Endometrium (tissue), 2 donors: ENCODE measurements at regions not wholly inside any gene's neighbourhood (a gene's known extent, or its start where the extent isn't known, plus 50 kb on each side); places are given as distances from the start of the nearest gene placed in this dataset.

Source experiments
- FAIRE-seq: peaks from 2 replicates; lab custom pipeline; 2012; peaks lifted over from hg19 to GRCh38; lab: Jason Lieb, UNC
- donor health status: control.
- donor health status: control.

DNA sequence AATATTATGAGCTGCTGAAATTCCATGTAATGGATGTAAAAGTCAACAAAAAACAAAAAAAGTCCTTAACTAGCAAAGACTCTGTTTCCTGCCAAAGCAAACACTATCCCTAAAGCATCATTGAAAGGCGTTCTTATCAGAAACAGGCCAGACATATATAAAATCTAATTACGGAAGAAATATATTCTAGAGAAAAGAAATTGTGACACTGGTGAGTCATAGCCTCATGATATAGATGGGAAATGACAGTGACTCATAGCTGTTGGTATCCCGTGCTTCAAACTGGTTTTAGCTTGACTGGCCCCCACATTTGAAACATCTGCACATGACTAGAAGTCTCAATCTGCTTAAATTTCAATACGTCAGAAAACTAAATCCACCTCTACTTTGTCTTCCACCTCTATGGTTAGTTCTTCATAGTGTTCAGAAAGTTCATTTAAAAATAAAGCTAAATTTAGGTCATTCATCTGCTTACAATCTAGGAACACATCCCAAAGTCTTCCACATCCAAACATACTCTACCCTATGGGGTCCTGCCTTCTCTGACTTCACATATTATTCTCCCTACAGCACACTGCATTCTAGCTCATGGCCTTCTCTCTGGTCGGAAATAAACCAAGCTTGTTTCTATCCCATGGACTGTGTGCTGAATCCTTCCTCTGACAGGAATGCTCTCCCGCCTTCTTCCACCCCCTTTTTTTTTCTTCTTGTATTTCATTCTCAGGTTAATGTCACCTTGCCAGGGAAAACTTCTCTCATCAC lies 456.3 kb upstream of the ARRDC4 start:
- FAIRE-seq, result no peak

DNA sequence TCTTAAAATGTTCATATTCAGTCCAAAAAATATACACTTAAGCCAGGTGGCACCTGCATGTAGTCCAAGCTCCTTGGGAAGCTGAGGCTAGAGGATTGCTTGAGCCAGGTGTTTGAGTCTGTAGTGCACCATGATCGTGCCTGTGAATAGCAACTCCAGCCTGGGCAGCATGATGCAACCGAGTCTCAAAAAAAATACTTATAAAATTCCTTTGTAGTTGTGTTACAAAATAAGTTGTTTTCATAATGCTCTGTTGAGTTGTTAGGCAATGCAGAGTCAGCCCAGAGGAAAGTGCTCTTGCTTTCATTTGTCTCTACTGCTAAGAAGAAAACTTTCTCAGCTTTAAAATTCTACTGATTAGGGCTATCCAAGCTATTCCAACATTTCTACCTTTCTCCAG lies 442.8 kb upstream of the ARRDC4 start:
- FAIRE-seq, result no peak

DNA sequence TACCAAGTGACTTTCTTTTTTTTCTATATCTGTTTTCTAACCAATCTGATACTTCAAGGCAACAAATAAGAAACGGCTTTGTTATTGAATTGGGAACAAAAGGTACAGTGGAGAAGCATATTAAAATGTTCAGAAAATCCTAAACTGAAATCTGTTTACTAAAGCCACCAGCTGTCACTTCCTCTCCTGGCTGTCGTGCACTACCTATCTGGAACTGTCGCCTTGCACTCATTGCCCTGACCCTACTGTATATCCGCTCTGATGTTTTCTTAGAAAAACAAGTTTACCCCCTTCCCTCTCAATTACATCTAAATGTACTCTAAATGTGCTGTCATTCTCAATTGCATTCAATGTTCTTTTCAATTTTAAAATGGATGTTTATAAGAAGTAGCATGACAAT lies 439.8 kb upstream of the ARRDC4 start:
- no peak for FAIRE-seq

DNA sequence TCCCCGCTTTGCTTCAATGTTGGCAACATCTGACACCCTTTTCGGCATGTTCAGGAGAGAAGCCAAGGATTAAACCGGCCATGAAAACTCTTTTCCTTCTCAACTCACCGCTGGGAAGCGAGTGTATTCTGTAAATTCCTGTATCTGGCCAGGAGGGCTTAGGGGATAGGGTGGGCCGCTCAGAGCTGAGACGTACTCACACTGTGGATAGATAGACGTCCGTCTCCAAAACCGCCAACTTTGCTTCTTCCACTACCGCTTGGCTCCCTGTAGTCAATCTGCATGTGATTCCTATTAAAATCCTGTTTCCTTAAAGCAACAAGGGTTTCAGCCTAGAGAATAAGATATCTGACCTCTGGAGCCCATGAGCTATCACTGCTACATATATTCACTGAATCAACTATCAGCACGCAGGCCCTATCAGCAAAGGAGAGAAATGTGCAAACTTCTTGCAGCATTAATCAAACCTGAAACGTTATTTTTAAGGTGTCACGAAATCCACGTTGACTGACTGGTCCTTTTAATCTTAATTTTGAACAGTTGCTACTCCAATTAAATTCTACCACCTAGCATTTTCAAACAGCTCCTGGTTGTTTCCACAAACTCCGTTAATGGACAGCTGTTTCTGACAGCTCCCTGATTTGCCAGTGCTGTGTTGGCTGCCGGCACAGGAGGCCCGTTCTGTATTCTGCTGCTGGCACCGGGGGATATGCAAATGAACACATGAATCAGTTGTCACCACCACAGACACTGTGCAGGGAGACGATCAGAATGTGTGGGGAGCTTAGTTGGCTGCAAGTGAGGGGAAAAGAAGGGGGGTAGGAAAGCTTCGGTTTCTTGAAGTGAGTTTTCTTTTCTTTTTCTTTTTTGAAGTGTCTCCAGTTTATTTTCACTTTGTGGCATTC lies 438.9 kb upstream of the ARRDC4 start:
- FAIRE-seq, result no peak

DNA sequence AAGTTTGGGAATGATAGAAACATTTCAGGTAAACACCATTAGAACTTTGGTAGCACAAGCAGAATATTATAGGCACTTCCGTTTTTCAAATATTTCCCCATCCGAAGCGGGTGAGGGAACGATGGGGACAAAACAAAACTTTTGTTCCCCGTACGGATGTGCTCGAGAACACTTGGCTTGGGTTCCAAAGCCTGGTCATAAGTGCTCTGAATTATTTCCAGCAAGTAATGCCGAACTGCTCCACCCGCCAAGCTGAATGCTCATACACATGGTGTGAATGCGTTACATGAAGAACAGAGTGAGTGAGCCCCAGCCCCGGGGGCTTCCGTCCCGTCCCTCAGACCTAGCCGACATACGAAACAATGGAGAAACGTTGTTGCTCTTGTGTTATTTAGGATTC lies 438.2 kb upstream of the ARRDC4 start:
- no peak for FAIRE-seq

DNA sequence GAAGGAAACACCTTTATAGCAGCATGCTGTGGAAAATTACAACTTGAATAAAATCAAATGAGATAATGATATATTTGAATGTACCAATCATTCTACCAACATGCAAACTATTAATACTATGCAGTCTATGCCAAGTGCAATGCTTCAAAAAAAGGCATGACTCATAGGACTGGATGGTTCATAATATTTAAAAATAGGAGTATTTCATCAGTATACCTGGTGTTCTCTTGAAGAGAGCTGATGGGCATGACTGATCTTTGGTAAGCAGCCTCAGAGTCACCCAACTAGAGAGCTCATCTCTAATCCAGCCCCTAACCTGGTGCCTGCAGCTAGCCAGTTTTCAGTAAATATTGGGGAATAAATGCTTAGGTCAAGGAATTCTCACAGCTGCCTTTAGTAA lies 434.7 kb upstream of the ARRDC4 start:
- FAIRE-seq, result no peak

DNA sequence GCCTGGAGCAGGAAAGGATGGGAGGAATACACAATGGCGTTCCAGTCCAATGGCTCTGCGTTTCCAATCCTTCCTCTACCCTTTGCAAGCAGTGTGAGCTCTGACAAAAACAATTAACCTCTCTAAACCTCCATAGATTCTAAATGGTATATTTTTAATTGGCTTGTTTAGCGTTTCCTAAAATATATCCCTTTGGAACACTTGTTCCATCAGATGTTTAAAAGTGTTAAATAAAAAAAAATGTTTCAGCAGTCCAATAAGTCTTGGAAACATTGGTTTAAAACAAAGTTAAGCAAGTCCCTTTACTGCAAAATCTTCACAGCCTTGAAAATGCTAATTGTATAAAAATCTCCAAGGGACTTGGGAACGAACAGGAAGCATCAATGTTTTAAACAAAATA lies 432.3 kb upstream of the ARRDC4 start:
- FAIRE-seq, result no peak

DNA sequence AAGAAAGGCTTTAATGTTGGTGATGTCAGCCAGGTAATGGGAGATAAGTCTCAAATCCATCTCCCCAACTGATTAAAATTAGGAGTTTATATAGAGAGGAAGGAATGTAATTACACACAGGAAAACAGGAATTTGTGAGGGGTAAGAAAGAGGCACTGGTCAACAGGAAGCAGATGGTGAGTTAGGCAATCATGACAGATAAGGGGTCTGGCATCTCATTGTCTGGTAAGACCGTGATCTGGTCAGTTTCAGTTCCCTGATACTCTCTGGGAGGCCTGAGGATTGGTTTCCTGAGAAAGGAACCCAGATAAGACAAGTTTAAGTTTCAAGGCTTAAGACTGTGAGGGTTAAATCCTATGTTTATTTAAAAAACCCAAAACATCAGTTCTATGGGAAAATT lies 414.7 kb upstream of the ARRDC4 start:
- no peak for FAIRE-seq

DNA sequence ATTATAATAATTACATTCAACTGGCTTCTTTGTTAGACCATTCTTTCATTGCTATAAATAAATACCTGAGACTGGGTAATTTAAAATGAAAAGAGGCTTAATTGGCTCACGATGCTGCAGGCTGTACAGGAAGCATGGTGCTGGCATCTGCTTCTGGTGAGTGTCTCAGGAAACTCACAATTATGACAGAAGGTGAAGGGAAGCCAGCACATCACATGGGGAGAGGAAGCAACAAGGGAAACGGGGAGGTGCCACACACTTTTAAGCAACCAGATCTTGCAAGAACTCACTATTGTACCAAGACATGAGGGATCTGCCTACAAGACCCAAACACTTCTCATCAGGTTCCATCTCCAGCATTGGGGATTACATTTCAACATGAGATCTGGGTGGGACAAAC lies 413.1 kb upstream of the ARRDC4 start:
- no peak for FAIRE-seq

DNA sequence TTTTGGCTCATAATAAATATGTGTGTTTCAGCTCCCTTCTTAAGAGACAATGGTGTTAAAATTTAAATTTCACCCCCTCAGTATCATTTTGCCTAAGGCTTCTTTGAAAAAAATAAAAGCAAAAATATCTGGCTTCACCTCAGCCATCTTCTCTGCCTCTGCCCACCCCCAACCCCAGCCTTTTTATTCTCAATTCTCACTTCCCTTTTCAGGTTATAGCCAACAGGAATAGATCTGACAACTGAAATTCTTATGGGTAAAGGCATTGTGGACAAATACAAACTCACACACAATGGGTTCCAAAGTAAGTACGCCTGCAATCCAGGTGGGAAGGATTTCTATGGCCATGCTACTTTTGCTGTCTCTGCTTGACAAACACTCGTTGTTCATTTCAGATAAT lies 399.0 kb upstream of the ARRDC4 start:
- no peak for FAIRE-seq

DNA sequence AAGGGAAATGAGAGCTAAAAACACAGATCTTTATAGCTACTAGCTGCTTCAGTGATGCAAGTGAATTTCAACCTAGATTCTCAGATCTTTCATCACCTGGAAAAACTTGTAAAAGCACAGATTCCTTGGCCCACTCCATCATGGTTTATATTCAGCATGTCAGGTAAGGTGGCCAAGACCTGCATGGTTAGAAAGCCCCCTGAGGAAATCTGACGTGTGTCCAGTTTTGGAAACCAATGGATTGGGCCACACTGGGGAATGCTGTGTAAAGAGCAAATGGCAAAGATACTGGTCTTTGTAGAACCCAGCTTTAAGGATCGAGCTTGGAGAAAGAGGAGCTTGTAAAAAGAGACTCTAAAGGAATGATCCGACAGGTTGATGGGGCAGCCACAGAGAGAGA lies 397.0 kb upstream of the ARRDC4 start:
- no peak for FAIRE-seq

DNA sequence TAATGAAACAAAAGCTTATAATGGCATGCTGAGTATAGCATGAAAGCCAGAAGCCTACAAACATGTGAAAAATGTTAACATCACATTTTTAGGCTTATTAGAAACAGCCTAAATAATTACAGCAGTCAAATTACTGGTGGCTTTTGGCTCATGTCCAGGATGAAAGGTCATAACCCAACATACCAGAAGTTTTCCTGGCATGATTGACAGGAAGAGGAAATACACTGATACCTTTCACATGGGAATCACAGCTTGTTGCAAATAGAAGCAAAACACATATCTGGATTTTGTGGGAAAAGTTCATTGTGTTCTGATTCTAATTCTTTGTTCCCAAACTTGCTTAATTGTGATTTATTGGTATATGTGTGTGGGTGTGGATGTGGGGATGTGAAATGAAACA lies 393.5 kb upstream of the ARRDC4 start:
- FAIRE-seq, result no peak

DNA sequence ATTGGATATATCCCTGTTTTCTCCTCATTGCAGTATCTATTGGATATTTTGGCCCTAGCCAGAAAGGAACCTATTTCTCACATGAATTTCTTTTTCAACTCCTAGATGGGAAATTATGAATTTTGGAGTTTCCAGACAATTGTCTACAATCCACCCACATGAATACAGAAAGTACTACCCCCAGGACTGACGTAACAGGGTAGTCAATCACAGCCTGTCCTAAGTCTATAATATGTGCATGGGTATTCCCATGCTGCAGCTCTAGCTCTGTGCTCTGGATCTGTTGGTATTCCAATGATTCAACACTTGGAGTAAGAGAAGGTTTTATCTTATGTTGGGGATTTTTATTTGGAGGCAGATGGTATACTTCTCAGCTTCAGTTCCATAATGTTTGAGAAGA lies 393.1 kb upstream of the ARRDC4 start:
- no peak for FAIRE-seq

DNA sequence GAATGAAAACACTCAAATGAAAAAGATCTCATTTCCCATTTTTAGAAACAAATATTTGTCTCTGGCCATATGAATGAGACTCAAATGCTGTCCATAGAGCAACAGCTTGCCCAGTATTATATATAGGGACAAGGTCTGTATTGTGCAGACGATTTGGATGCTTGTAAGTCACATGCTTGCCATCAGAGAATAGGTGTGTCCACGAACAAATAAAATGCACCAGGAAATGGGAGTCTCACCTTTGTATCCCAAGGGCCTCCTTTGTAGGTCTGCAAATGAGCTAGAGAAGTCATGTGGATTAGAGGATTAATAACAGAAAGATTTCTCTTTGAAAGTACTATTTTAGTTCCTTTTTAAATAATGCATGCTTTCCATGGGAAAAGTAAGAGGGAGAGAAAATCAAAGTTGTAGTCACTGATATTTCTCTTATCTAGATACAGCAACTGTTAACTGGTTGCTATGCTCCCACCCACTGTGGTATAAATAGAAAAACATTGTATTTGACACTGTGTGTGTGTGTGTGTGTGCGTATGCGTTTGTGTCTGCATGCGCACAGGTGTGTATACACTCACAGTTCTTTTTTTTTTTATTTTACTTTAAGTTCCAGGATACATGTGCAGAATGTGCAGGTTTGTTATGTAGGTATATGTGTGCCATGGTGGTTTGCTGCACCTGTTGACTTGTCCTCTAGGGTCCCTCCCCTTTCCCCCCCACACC lies 383.4 kb upstream of the ARRDC4 start:
- FAIRE-seq, result no peak

DNA sequence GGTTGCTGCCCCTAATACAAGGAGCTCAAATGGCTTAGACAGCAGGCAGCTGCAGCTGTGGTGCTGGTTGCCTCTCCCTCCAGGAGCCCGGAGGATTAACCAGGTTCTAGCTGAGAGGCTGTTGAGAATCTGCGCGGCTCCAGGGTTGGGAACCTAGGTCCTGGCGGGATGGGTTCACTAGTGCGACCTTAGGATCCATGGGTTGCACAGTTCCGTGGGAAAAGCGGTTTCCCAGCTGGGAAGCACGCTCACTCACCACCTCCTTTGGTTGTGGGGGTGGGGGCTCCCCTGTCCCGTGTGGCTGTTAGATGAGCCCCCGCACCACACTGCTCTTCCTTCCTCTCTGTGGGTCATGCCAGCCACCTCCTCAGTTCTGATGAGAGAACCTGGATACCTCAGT lies 375.1 kb upstream of the ARRDC4 start:
- FAIRE-seq, result no peak

DNA sequence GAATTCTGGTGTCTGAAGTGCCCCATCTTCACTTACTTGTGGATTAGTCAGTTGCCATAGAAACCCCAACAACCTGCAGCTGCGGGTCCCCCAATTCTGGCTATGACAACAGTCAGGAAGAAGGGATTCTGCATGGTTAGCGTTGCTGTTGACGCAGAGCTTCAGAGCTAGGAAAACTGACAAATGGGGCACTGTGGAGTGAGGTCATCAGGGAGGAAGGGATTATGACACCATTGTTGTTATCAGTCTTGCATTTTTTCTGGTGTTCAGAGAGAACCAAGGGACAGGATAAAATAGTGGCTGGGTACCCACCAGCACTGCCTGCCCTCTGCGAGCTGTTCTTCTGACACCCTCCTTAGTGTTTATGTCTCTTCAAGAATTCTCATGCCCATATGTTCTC lies 367.7 kb upstream of the ARRDC4 start:
- no peak for FAIRE-seq

DNA sequence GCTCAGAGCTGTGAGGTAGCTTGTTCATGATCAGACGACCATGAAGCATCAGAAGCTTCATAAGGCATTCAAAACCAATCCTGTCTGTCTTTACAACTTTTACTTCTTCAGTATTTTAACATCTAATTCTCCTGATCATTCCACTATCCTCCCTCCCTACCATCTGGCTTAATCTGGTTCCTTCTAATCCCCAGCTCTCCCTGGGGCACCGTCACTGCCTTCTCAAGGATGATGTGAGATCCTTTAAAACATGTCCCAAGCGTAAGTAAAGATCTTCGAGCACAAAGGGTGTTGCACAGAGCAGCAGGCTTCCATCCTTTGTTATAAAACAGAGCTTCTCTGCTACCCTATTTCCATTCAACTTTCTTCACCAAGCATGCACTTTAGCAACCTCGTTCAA lies 362.7 kb upstream of the ARRDC4 start:
- FAIRE-seq, result no peak

DNA sequence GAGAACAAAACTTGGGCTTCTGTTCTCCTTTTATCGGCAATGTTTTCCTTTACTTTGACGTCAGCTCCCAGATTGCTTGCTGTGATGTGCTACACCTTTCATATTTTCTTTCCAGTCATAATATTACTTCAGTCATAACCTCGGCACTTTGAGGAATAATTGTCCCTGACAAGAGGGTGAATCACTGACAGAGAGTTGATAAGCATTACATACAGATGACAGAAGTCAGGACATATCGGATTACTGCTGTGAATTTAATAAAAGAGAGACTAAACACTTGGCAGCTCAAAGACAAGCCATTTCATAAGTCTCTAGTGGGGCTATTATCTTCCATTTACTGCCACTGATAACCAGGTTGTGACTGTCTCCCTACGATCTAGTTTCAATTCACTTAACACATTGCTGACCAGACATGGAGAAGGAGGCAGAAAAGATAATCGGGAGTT lies 362.1 kb upstream of the ARRDC4 start:
- no peak for FAIRE-seq

DNA sequence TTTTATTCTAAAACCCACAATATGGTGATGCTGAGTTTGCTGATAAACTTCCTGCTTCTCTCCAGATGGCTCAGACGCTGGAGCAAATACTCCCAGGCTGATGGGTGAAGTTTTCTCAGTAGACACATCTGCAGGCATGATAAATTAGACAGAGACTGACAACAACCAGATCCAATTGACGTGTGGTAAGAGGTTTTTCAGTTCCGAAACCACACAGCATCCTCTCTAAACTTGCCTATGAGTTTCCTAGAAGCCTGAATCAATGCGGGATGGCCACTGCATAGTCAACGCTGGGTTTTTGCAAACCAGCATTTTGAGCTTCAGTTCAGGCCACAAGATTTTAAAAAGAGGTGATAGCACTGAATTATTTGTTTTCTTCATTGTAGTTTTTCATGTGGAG lies 360.3 kb upstream of the ARRDC4 start:
- FAIRE-seq, result no peak

DNA sequence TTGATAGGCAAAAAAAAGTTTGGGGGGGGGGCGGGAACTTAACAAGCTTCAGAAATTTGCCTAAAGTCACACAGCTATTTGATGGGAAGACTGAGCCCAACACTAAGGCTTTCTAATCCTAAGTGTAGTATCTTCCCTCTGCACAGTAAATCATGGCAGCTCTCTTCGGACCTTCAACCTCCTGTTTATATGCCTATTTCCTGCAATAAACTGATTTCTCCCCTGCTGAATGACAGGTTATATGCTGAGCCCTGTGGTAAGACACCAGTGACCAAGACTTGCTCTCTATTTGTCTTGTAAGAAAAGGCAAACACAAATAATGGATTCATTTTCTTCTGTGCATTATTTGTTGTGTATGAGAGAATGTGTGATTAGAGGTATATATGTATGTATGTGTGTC lies 355.8 kb upstream of the ARRDC4 start:
- no peak for FAIRE-seq

DNA sequence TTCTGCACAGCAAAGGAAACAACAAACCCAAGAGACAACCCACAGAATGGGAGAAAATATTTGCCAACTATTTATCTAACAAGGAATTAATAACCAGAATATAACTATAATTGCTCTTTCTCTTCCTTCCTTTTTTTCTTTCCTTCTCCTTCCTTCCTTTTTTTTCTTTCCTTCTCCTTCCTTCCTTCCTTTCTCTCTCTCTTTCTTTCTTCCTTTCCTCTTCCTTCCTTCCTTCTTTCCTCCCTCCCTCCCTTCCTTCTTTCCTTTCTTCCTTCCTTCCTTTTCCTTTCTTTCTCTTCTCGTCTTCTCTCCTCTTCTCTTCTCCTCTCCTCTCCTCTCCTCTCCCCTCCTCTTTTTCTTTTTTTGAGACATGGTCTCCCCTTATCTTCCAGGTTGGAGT lies 345.4 kb upstream of the ARRDC4 start:
- no peak for FAIRE-seq

DNA sequence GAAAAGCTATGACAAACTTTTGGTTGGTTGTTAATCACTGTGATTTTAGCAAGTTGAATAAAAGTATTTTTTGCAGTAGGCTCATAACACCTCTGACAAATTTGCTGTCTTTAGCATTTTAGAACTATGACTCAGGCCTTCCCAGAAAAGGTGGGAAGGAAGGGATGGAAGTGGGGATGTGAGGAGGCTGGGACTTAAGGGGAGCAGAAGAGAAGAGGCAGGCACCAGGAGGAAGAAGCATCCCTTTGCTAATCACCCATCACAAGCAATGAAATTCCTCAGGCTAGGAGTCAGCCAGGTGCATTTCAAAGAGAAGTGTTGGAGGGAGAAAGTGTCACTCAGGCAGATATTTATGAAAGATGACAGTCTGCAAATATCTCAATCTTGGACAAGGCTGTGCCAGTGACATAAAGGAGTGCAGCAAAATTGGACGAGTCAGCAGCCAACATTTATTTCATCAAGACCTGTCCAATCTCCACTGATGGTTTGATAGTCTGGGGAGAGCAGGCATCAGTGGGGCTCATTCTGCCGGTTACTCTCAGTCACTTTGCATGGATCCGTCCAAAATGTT lies 337.3 kb upstream of the ARRDC4 start:
- no peak for FAIRE-seq

DNA sequence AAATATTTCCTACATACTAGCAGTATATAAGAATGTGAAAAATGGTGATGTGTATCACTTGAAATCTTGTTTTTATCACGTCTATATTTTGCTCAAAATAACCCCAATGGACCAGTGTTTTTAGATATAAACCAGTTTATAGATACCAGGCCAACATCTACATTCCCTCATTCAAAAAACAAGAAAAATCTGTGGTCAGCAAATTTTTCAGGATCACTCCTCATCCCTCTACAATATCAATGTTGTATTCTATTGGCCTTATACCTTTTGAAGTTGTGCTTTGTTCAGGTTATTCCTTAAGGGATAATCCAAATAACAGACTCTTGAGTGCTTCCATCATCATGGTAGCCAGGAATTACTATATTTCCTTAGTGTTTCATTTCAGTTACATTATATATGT lies 332.9 kb upstream of the ARRDC4 start:
- FAIRE-seq, result no peak
